Neural crest cell (in vitro differentiated cells): ENCODE measurements at regions not wholly inside any gene's neighbourhood (a gene's known extent, or its start where the extent isn't known, plus 50 kb on each side); places are given as distances from the start of the nearest gene placed in this dataset.

ENCODE experiments used
- DNase-seq: peaks from one replicate; pipeline ENCODE4 v3.0.0; 2021; ENCODE audit warnings: low read depth, mixed read lengths, low spot score
- H3K27ac Mint-ChIP-seq: one replicate; pipeline ENCODE4 v1.8.0; 2021; ENCODE audit warnings: mild to moderate bottlenecking, mixed read lengths; ENCODE audit not compliant: unreplicated experiment
- H3K27me3 Mint-ChIP-seq: 2 replicates; pipeline ENCODE4 v1.8.0; 2021; ENCODE audit warnings: low read depth, mild to moderate bottlenecking, mixed read lengths
- H3K36me3 Mint-ChIP-seq: 2 replicates; pipeline ENCODE4 v1.8.0; 2021; ENCODE audit warnings: low read depth, mild to moderate bottlenecking, mixed read lengths
- H3K4me1 Mint-ChIP-seq: 2 replicates; pipeline ENCODE4 v1.8.0; 2021; ENCODE audit warnings: mixed read lengths
- H3K4me3 Mint-ChIP-seq: one replicate; pipeline ENCODE4 v1.8.0; 2021; ENCODE audit warnings: mild to moderate bottlenecking, mixed read lengths
- H3K9me3 Mint-ChIP-seq: 2 replicates; pipeline ENCODE4 v1.8.0; 2021; ENCODE audit warnings: mixed read lengths
- TF ChIP-seq, protein P1 (sequence below): fragments of 200-600 bp; sonication (generic); conservative IDR thresholded peaks from 2 replicates; pipeline ENCODE4 v1.5.0; 2021; ENCODE audit warnings: antibody characterized with exemption, mild to moderate bottlenecking

DNA sequence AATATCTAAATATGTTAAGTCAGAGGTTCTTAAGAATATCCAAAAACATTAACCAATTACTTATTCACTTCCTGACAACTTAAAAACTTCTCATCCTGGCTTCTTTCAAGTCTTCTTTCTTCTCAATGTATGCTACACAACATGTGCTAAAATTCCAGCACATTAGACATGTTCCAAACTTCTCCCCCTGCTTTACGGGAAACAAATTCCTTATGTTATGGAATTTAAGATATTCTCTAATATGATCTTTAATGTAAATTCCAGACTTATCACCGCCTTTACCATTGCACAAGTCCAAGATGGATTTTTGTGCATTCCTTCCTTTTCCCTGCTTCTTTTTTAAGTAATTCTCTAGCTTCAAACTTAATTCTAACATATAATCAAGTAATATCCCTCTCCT lies 964.5 kb upstream of the CHORDC1 start:
- TF ChIP-seq, protein P1, sequence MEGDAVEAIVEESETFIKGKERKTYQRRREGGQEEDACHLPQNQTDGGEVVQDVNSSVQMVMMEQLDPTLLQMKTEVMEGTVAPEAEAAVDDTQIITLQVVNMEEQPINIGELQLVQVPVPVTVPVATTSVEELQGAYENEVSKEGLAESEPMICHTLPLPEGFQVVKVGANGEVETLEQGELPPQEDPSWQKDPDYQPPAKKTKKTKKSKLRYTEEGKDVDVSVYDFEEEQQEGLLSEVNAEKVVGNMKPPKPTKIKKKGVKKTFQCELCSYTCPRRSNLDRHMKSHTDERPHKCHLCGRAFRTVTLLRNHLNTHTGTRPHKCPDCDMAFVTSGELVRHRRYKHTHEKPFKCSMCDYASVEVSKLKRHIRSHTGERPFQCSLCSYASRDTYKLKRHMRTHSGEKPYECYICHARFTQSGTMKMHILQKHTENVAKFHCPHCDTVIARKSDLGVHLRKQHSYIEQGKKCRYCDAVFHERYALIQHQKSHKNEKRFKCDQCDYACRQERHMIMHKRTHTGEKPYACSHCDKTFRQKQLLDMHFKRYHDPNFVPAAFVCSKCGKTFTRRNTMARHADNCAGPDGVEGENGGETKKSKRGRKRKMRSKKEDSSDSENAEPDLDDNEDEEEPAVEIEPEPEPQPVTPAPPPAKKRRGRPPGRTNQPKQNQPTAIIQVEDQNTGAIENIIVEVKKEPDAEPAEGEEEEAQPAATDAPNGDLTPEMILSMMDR = no peak
- no peak for DNase-seq
- H3K36me3 Mint-ChIP-seq = no peaks in the 10 kb centered on the region

DNA sequence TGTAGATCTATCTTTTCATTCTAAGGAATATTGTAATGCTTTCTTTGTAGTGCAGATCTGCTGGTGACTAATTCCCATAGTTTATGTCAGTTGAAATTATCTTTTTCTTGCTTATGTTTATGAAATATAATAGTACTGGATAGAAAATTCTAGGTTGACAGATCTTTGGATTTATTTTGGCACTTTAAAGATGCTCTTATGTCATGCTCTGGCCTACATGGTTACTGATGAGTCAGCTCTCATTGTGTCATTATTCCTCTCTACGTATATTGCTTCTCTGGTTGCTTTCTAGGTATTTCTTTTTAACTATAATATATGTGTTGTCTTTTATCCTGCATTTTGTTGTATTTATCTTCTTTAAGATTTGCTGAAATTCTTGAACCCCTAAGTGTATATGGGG lies 955.5 kb upstream of the CHORDC1 start:
- H3K27me3 Mint-ChIP-seq = no peaks in the 10 kb centered on the region
- peaks cover 5% of the 10 kb centered on the region for H3K4me1 Mint-ChIP-seq
- H3K36me3 Mint-ChIP-seq = no peaks in the 10 kb centered on the region
- H3K9me3 Mint-ChIP-seq = peaks cover 13% of the 10 kb centered on the region
- TF ChIP-seq, protein P1 = no peak
- H3K27ac Mint-ChIP-seq = no peak overlapping the region
- DNase-seq = no peak
- H3K4me3 Mint-ChIP-seq = no peak overlapping the region

More for the DNA sequence above, 964.5 kb upstream of the CHORDC1 start:
- H3K4me3 Mint-ChIP-seq = no peak overlapping the region
- H3K4me1 Mint-ChIP-seq = no peaks in the 10 kb centered on the region
- no peak overlapping the region for H3K27ac Mint-ChIP-seq
- H3K27me3 Mint-ChIP-seq = no peaks in the 10 kb centered on the region
- peaks cover 2% of the 10 kb centered on the region for H3K9me3 Mint-ChIP-seq

DNA sequence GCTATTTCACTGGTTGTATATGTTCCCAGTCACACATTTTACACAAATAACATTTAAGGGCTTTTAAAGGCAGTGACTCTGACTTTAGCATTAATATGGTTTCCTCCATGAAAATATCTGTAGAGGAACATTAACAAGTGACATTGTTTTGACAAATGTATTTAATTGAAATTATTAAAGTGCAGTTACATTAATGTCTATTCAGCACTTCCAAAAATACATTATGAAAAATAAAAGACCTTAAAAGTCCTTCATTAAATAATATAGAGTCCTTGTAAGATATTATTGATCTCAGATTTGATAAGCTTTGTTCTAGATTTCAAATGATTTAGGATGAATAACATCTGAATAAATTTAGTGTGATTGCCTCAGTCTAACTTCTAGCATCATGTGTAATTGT lies 951.9 kb upstream of the CHORDC1 start:
- no peak overlapping the region for H3K4me3 Mint-ChIP-seq
- H3K9me3 Mint-ChIP-seq = no peaks in the 10 kb centered on the region
- peaks cover 3% of the 10 kb centered on the region for H3K36me3 Mint-ChIP-seq
- no peak overlapping the region for H3K27ac Mint-ChIP-seq
- H3K4me1 Mint-ChIP-seq = peaks cover 5% of the 10 kb centered on the region
- no peak for DNase-seq
- no peaks in the 10 kb centered on the region for H3K27me3 Mint-ChIP-seq
- TF ChIP-seq, protein P1 = no peak

- peaks cover 5% of the 10 kb centered on the region for H3K4me1 Mint-ChIP-seq
- H3K36me3 Mint-ChIP-seq = peaks cover 3% of the 10 kb centered on the region
- no peak overlapping the region for H3K27ac Mint-ChIP-seq
- TF ChIP-seq, protein P1 = no peak
- no peak for DNase-seq
- no peak overlapping the region for H3K4me3 Mint-ChIP-seq
- H3K27me3 Mint-ChIP-seq = no peaks in the 10 kb centered on the region
- no peaks in the 10 kb centered on the region for H3K9me3 Mint-ChIP-seq
Measured at GRCh38 chr11:91174193-91174592, 951.3 kb upstream of the CHORDC1 start.

GRCh38 chr11:91173701-91174100 lies 950.9 kb upstream of the CHORDC1 start:
- TF ChIP-seq, protein P1 = no peak
- Mint-ChIP-seq H3K4me1 (peaks cover 5% of the 10 kb centered on the region), H3K9me3 (no peaks in the 10 kb centered on the region), H3K36me3 (peaks cover 3% of the 10 kb centered on the region), H3K27me3 (no peaks in the 10 kb centered on the region), H3K4me3 (no peak overlapping the region), H3K27ac (no peak overlapping the region)
- no peak for DNase-seq

GRCh38 chr11:91170711-91171110 lies 947.9 kb upstream of the CHORDC1 start:
- Mint-ChIP-seq H3K27me3 (no peaks in the 10 kb centered on the region), H3K36me3 (peaks cover 3% of the 10 kb centered on the region), H3K27ac (no peak overlapping the region), H3K4me3 (no peak overlapping the region), H3K4me1 (peaks cover 5% of the 10 kb centered on the region), H3K9me3 (no peaks in the 10 kb centered on the region)
- no peak for DNase-seq
- TF ChIP-seq, protein P1 = no peak
